ENCODE measurements at regions not wholly inside any gene's neighbourhood (a gene's known extent, or its start where the extent isn't known, plus 50 kb on each side); places are given as distances from the start of the nearest gene placed in this dataset.

DNA sequence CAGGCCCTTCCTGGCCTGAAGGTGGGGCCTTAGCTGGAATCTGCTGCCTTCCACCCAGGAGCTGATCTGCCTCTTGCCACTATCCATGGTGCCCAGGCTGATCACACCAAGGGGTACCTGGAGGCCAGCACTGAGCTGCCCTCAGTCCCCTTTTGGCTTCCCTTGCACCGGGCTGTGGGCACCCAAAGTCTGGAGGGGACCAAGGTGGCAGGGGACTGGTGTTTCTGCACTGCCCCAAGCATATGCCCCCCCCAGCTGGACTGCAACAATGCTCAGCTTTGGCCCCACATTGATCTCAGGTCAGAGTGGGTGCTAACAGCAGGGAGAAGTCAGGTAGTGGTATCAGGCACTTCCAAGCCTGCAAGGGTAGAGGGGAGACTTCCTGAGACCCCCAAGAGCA, 902.6 kb upstream of the EPHA6 start:
- Histone ChIP-seq H3K27ac (no peak overlapping the region), H3K4me1 (no peaks in the 10 kb centered on the region), H3K4me3 (no peak overlapping the region), H3K9me3 (no peaks in the 10 kb centered on the region), H3K36me3 (ENCODE audit: insufficient read depth in 1 of 2, low read depth in 1 of 2) (no peaks in the 10 kb centered on the region), H3K27me3 (ENCODE audit: insufficient read depth in 3 of 3, low read length in 2 of 3) (no peaks in the 10 kb centered on the region)
- DNase-seq, result no peak
- no peak for ATAC-seq
- TF ChIP-seq CTCF (IDR thresholded peaks at IDR 0.05), result no peak
- intact Hi-C loops (cut with DNase I), result no loop called here
- 80 to 100% (median 89%) methylated on average over 1 of the region's 1 CpG for WGBS, 3 donors

GRCh38 chr3:95923496-95924210, 890.7 kb upstream of the EPHA6 start:
- ATAC-seq (peak; percentile 43 to 91 (median 68)), DNase-seq (no peak)
- Histone ChIP-seq H3K27me3 (ENCODE audit: insufficient read depth in 3 of 3, low read length in 2 of 3) (no peaks in the 10 kb centered on the region), H3K4me3 (no peak overlapping the region), H3K9me3 (no peaks in the 10 kb centered on the region), H3K4me1 (no peaks in the 10 kb centered on the region), H3K36me3 (ENCODE audit: insufficient read depth in 1 of 2, low read depth in 1 of 2) (no peaks in the 10 kb centered on the region), H3K27ac (peak overlapping the region; percentile 17)
- WGBS, 3 donors, result 47 to 70% (median 55%) methylated on average over 3 of the region's 3 CpGs
- TF ChIP-seq CTCF (IDR thresholded peaks at IDR 0.05), result no peak
- intact Hi-C loops (cut with DNase I), result no loop called here

GRCh38 chr3:95926904-95927501, 887.4 kb upstream of the EPHA6 start:
- no peak overlapping the region for H3K4me3 ChIP-seq
- 58 to 65% (median 64%) methylated on average over 9 of the region's 9 CpGs for WGBS, 3 donors
- no peaks in the 10 kb centered on the region for H3K9me3 ChIP-seq
- ATAC-seq (no peak), DNase-seq (no peak)
- no peak for TF ChIP-seq CTCF (IDR thresholded peaks at IDR 0.05)
- no peaks in the 10 kb centered on the region for H3K36me3 ChIP-seq (ENCODE audit: insufficient read depth in 1 of 2, low read depth in 1 of 2)
- H3K4me1 ChIP-seq, result no peaks in the 10 kb centered on the region
- no peaks in the 10 kb centered on the region for H3K27me3 ChIP-seq (ENCODE audit: insufficient read depth in 3 of 3, low read length in 2 of 3)
- H3K27ac ChIP-seq, result no peak overlapping the region
- intact Hi-C loops (cut with DNase I), result no loop called here

DNA sequence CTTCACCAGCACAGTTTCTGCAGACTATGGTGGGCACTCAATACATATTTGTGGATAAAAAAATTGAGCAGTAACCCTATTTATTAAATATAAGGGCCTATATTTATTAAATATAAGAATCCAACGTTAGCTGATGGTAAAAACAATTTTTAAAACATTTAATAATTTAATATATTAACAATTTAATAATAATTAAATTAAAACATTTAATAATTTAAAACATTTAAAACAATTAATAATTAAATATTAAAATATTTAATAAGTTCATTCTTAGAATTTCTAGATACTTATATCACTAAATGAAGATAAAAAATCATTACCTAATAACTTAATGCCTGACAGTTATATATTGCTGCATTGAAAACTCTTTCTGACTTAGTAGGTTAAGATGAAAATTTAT, 880.2 kb upstream of the EPHA6 start:
- intact Hi-C loops (cut with DNase I), result no loop called here
- no peaks in the 10 kb centered on the region for H3K4me1 ChIP-seq
- ATAC-seq, result no peak
- no peaks in the 10 kb centered on the region for H3K9me3 ChIP-seq
- no peak for DNase-seq
- 58 to 71% (median 62%) methylated on average over 1 of the region's 1 CpG for WGBS, 3 donors
- TF ChIP-seq CTCF (IDR thresholded peaks at IDR 0.05), result no peak
- no peaks in the 10 kb centered on the region for H3K27me3 ChIP-seq (ENCODE audit: insufficient read depth in 3 of 3, low read length in 2 of 3)
- no peak overlapping the region for H3K4me3 ChIP-seq
- H3K36me3 ChIP-seq (ENCODE audit: insufficient read depth in 1 of 2, low read depth in 1 of 2), result no peaks in the 10 kb centered on the region
- no peak overlapping the region for H3K27ac ChIP-seq
